ENCODE measurements at regions not wholly inside any gene's neighbourhood (a gene's known extent, or its start where the extent isn't known, plus 50 kb on each side); places are given as distances from the start of the nearest gene placed in this dataset.

DNA sequence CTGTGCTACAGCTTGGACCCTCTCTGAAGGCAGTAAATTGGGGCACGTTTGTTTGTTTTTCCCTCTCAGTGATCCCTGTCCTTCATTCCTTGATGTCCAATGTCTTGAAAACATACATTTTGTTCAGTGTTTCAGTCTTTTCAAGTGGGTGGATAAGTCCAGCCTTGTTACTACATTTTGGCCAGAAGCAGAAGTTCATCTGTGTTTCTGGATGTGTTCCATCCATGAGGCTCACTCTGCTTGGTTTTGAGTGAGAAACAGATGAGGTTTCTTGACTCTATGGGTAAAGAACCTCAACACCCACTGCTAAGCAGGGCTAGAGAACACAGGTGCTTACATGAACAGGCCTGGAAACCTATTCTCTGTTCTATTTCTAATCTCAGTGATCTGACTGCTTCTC, 74.5 kb upstream of the RFX8 start:
- H3K36me3 ChIP-seq (ENCODE audit: control insufficient read depth in 2 of 4, insufficient read depth in 4 of 4, low read length in 3 of 4) = no peaks in the 10 kb centered on the region
- no peak overlapping the region for H3K56ac ChIP-seq (replicated peaks; ENCODE audit: insufficient read length, low read depth, low read length)
- no peak overlapping the region for H3K14ac ChIP-seq (ENCODE audit: insufficient read length)
- H2AK5ac ChIP-seq (ENCODE audit: low read depth, low read length) = no peak overlapping the region
- H2BK20ac ChIP-seq (ENCODE audit: low read length) = no peak overlapping the region
- no peaks in the 10 kb centered on the region for H3K23me2 ChIP-seq (ENCODE audit: low read depth, low read length)
- peak overlapping the region; percentile 46; the same call in 1 of the 2 replicates for H2AFZ ChIP-seq (ENCODE audit: low read length)
- no peak overlapping the region for H3K27ac ChIP-seq (ENCODE audit: low read depth, low read length)
- no peak overlapping the region for H2BK120ac ChIP-seq (replicated peaks; ENCODE audit: low read depth, low read length)
- CTCF ChIA-PET (ENCODE audit: partially characterized antibody) = no interaction called here
- no peak overlapping the region for H3K18ac ChIP-seq (ENCODE audit: extremely low read depth, low read length)
- no peak overlapping the region for H3K4ac ChIP-seq (replicated peaks; ENCODE audit: insufficient read length, low read depth, low read length)
- DNase-seq (ENCODE audit: low read depth in 1 of 2, low spot score in 2 of 2) (no peak), FAIRE-seq (no peak)
- H3K4me1 ChIP-seq (replicated peaks in 1 of 4; ENCODE audit: control insufficient read depth in 3 of 4, insufficient read depth in 4 of 4, low read length in 3 of 4) = no peaks in the 10 kb centered on the region
- no peak overlapping the region for H2BK15ac ChIP-seq (ENCODE audit: low read length)
- H4K8ac ChIP-seq (ENCODE audit: extremely low read depth, insufficient read depth, low read length) = no peak overlapping the region
- 100% methylated on average over 1 of the region's 1 CpG; no CpG with 5 or more reads in 1 of the 2 experiments for WGBS, 2 experiments (ENCODE audit: extremely low coverage in 1 of 2, insufficient coverage in 1 of 2, insufficient read length in 1 of 2, insufficient replicate concordance in 2 of 2, low coverage in 1 of 2, low lambda C conversion rate in 2 of 2, missing lambda C conversion rate in 1 of 2)
- no peak overlapping the region for H4K5ac ChIP-seq (ENCODE audit: insufficient read length, low read depth, low read length)
- no peak overlapping the region for H3K9ac ChIP-seq (replicated peaks in 1 of 4; ENCODE audit: extremely low read depth in 1 of 4, low read depth in 3 of 4, low read length in 3 of 4)
- no peak overlapping the region for H2BK5ac ChIP-seq (ENCODE audit: low read depth, low read length)
- H3K4me2 ChIP-seq (ENCODE audit: insufficient read depth in 1 of 2, low read depth in 2 of 2, low read length in 2 of 2) = no peak overlapping the region
- H4K20me1 ChIP-seq (replicated peaks in 1 of 2; ENCODE audit: control insufficient read depth in 1 of 2, insufficient read depth in 2 of 2, low read length in 2 of 2) = no peaks in the 10 kb centered on the region
- no peak overlapping the region for H4K91ac ChIP-seq (replicated peaks; ENCODE audit: insufficient read length, low read length)
- H2BK12ac ChIP-seq (ENCODE audit: low read depth, low read length) = no peak overlapping the region
- no peaks in the 10 kb centered on the region for H3K9me3 ChIP-seq (ENCODE audit: insufficient read depth in 2 of 2, low read depth in 1 of 2, low read length in 1 of 2)
- H3K27me3 ChIP-seq (replicated peaks in 1 of 4; ENCODE audit: control insufficient read depth in 3 of 4, extremely low read depth in 1 of 4, insufficient read depth in 3 of 4, low read length in 3 of 4) = no peaks in the 10 kb centered on the region
- no peaks in the 10 kb centered on the region for H3K79me1 ChIP-seq (ENCODE audit: low read depth, low read length)
- H3K23ac ChIP-seq (ENCODE audit: insufficient read length) = no peak overlapping the region
- no peak overlapping the region for H3K4me3 ChIP-seq (ENCODE audit: extremely low read depth in 1 of 4, insufficient read depth in 2 of 4, low read depth in 3 of 4, low read length in 4 of 4)
- H3K79me2 ChIP-seq (ENCODE audit: control insufficient read depth in 1 of 2, insufficient read depth in 2 of 2, low read length in 2 of 2) = no peaks in the 10 kb centered on the region
- TF ChIP-seq ASH2L (IDR thresholded peaks at IDR 0.05; ENCODE audit: low read length) = no peak
- TF ChIP-seq RNF2 (IDR thresholded peaks at IDR 0.05; ENCODE audit: borderline replicate concordance, low read depth, low read length, missing control alignments, poor library complexity, severe bottlenecking) = no peak
- no peak for TF ChIP-seq TAF1 (IDR thresholded peaks at IDR 0.05; ENCODE audit: low read depth, low read length)
- TF ChIP-seq SAP30 (IDR thresholded peaks at IDR 0.05; ENCODE audit: insufficient read depth, insufficient replicate concordance, low read length) = no peak
- TF ChIP-seq RFX5 (IDR thresholded peaks at IDR 0.05; ENCODE audit: borderline replicate concordance, low read depth, low read length) = no peak
- TF ChIP-seq CBX8 (IDR thresholded peaks at IDR 0.05; ENCODE audit: borderline replicate concordance, low read depth, low read length) = no peak
- TF ChIP-seq ZNF274 (IDR thresholded peaks at IDR 0.05; ENCODE audit: borderline replicate concordance, extremely low read depth, low read length) = no peak
- no peak for TF ChIP-seq BACH1 (IDR thresholded peaks at IDR 0.05; ENCODE audit: low read length)
- no peak for TF ChIP-seq TBP (IDR thresholded peaks at IDR 0.05; ENCODE audit: low read depth, low read length)
- TF ChIP-seq HDAC6 (IDR thresholded peaks at IDR 0.05; ENCODE audit: low read depth, low read length) = no peak
- no peak for TF ChIP-seq KDM5A (IDR thresholded peaks at IDR 0.05; ENCODE audit: low read length)
- POLR2A ChIA-PET (ENCODE audit: partially characterized antibody) = no interaction called here

All from H1 (cell line).